ENCODE measurements at regions not wholly inside any gene's neighbourhood (a gene's known extent, or its start where the extent isn't known, plus 50 kb on each side); places are given as distances from the start of the nearest gene placed in this dataset.

DNA sequence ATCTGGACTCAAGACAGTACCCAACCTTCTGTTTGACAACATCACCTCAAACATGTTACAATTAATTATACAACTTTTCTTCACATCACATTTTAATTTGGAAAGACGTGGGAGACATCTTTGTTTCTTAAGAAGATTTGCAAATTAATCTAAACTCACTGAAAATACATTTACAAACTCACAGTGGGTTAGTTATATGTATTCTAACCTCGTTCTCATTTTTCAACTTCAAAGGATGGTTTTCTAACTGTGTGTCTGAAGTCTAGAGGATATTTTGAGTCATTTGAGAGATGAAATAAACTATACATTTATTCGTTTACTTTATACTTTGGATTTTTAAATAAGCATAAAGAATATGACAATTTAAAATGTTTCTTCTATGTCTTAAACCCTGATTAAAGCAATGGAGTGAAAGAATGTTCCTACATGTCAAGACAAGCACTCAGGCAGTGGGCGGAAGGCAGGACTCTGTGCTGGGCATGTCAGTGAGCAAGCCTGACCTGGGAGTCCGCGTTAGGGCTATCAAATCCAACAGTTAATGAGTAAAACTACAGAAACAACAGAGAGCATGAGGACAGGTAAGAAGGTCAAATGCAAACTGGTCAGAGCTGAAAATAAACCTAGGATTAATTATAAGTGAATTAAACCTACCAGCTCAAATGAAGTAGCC is 76.5 kb upstream of the CTTNBP2NL start:
- no peak for DNase-seq

DNA sequence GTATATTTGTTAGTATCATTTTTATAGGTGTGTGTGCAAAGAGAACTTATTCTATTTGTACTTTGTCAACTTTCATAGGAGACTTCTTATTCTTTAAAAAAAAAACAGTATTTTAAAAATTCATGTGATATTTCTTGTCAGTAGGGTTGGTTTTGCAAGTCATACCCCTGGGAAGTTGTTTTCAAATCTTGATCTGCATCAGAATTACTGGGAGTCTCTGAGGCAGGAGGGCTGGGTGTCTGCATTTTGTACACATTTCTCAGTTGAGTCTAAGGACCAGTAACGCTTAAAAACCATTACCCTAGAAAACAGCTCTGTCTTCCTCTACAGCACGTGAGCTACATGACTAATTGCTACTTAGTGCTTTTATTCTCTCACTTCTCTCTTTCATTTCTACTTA is 76.0 kb upstream of the CTTNBP2NL start:
- DNase-seq: no peak

DNA sequence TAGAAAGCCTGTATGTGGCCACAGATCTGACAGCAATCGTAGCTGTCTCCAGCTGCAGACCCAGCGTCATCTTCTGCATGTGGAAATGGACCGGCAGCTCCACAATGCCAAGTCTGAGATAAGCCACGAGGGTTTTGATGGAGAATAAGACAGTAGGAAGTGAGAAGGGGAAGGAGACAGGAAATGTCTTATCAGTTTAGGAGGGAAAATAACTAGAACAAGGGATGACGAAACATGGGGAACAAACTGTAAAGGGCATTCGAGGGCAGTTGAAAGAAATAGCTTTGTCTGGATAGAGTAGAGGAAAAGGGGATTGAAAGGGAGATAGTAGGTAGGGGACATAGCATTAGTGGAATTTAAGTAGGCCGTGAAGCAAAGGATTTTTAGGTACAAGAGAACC is 74.0 kb upstream of the CTTNBP2NL start:
- no peak for DNase-seq

DNA sequence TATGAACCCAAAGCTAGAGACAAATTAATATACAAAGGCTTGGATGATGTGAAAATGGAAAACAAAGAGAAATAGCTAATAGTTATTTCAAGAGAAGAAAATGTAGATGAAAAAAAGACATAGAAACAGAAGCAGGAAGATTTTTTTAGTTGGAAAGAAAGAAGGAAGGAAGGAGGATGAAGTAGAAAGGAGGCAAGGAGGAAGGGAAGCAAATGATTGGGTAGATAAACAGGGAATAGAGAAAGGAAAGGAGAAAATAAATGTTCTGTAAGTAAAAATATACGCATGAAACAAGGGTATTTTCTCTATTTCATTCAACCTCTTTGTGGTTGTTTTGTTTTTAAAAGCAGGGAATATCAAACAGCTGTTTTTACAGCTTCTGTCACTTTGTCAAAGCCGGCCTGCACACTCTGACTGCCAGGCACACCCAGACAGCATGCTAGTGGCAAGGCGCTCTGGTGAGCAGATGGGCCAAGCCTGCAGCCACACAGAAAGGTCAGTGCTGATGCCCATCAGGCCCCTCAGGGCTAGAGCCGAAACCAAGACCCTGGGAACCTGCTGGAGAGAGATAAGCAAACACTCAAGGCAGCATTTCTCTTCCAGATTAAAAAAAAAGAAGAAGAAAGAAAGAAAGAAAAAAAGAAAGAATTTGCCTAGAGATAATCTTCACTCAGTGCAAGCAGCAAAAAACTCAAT is 72.9 kb upstream of the CTTNBP2NL start:
- no peak for DNase-seq

DNA sequence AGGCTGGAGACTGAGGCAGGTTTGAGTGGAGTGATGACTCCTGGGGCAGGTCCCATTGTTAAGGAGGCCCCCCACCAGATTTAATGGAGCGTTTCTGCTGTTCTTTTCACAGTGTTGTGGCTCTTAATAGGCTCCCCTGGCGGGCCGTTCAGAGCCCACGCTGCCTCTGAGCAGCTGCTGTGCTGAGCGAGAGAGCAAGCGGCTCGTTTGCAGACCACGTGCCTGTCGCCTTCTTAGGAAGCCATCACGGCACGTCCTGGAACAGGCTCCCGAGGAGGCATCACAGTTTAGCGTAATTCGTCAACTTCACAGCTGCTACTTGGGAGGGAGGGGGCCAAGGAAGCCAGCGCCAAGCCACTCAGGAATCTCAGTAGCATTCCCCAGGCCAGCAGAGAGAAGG is 70.5 kb upstream of the CTTNBP2NL start:
- DNase-seq: no peak

DNA sequence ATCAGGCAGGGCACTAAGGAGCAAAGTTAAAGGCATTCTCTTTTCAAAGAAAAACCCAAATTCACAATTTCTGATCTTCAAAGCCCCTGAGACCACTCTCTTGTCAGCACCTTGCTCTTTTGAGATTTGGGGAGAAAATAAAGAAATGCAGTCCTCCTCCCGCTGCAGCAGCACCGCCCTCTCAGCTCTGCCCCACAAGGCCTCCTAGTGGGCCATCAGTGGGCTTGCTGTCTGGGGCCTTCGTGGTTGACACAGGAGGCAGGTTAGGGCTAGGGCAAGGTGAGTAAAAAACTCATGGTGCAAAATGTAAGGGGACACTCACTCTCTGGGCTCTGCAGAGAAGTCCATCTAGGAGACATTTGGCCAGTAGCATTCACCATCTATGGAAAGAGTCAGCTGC is 67.4 kb upstream of the CTTNBP2NL start:
- no peak for DNase-seq

DNA sequence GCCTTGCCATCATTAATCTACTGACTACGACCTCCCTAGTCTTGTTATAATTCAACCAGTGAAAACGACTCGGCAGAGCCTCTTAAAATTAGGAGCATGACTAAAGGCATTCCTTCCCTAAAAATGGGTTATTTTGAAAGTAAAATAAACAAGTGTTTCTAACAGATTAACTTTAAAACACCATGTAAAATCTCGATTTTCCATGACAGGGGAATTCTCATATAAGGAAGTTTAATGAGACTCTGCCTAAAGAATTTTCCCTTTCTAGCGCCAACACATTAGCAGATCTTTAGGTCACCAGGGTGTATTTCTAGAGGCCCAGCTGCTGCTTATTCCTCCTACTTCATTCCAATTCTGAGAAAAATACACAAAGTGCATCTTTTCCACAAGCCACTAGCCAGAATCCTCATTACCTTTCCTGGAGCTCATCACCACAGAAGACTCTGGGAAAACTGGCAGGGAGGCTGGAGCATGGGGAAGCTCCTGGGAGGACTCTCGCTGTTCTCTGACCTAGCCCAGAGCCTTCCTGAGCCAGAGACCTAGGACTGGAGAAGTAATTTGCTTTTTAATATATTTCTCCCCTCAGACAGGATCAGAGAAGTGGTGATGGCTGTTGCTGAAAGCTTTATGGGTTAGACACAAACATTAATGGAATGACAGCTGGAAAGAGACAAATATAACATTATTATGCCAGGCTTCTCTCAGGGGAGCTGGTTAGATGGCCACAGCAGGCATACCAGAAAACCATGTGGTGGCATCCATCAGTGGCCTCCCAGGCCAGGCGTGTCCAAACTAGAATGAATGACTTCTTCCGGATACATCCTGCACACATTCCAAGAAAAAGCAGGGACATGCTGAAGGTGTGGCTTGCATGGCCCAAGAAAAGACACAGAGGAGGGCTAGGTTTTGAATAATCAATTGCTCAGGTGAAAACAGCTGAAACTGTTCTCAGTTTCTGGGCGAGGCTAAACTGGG is 63.6 kb upstream of the CTTNBP2NL start:
- DNase-seq: no peak

DNA sequence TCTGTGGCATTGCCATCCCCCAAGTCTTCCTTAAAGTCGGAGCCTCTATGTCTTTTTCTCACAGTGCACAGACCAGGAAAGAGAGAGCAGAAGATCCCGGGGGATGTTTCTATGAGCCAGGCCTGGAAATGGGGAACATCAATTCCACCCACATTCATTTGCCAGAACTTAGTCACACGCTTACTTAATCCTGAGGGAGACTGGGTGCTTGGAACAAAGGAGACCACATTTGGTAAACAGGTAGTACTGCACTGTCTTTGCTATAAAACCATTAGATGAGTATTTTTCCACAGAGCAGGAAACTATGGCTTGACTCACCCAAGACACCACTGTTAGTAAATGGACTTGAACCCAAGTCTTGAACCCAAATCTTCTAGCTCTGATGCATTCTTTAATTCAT is 60.7 kb upstream of the CTTNBP2NL start:
- DNase-seq: no peak

DNA sequence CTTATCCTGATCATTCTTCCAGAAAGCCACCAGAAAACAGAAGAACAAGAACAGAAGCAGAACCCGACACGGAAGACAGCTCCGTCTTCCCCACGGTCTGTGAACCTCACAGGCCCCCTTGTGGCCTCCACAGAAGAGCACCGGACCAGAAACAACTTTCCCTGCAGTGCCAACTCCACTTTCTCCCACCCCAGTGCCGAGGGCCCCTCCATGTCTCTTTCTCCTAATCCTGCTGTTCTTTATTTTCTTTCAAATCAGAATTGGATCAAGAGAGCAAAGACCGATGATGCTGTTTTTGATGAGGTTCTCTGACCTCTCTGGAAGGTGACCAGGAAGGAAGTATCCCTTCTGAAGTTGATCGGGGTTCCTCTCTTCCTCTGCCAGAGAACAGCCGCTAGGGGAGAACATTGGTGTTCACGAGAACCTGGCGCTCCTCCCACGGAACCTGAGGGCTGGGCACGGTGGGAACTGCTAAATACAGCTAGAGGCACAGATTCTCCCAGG is 58.9 kb upstream of the CTTNBP2NL start:
- DNase-seq: no peak

DNA sequence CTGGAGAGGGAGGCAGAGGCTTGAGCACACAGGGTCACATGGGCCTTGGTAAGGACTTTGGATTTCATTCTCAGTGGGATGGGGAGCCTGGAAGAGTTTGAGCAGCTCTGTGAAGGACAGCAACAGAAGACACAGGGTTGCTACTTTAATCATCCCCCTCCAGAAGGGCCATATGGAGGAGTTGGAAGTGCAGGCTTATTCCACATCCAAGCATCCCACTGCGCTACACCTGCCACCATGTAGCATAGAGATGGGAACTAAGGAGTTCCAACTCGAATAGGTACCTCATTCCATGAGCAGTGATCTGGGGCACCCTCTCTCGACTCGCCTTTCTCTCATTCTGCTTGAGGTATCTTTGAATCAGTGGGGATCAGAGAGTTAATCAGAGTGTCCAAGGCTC is 54.0 kb upstream of the CTTNBP2NL start:
- no peak for DNase-seq

DNA sequence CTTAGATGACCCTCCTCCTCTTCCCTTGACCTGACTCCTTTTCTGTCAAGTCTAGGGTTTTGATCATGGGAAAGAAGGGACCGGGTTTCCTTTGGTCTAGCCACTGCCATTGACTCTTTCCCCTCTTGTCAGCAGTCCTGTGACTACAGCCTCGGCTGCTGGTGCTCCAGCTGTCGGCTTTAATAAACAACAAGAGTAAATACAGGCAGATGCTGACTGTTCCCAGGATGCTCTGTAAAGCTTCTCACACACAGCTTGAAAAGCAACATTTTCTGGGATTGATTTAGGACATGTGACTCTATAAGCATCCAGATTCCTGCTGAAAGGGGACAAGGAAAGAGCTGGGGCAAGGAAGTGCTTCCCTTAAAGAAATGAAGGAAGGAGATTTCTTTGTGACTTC is 53.5 kb upstream of the CTTNBP2NL start:
- DNase-seq: no peak

DNA sequence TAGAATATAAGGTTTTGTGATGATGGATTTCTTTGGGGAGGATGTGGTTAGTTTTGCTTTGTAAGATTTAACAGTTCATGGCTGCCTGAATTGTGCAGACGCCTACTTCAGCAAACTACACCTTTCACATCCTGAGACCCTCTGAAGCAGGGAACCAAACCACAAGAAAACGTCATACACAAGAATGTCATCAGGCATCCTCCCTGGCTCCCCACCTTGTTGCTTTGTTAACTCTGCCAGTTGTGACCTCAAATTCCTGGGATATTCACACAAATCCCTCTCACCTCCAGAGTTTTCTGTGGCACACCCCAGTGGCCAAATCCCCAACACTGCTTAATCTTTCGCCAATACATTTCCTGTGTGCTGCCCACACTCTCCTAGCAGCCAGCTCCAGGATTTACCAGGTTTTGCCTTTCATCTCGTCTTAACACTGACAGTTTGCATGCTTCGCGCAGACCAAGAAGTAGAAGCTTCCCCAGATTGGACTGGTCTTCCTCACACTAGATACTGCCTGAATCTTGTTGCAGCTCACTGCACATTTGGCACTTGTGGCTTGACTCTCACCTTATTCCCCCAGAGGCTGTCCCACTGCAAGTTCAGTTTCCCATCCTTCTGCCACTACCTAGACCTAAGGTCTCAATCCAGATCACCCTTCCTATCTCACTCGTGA is 51.1 kb upstream of the CTTNBP2NL start:
- peak; percentile 41 for DNase-seq
